GM12878 (cell line): ENCODE measurements at regions not wholly inside any gene's neighbourhood (a gene's known extent, or its start where the extent isn't known, plus 50 kb on each side); places are given as distances from the start of the nearest gene placed in this dataset.

Source experiments
- ATAC-seq: fragments of 200-7000 bp; cut with Tn5 transposase; 3 replicates; pipeline ENCODE4 v1.9.1; 2020; ENCODE audit warnings: mild to moderate bottlenecking, moderate library complexity
- BruUV-seq: library from RNA; stranded (reverse); fragments of 400-500 nt; replicated peaks from 2 replicates; lab custom pipeline; 2021; lab: Mats Ljungman, UMichigan
- CTCF ChIA-PET: fragments of 300-600 bp; sonication (Branson Sonifier 250); formaldehyde crosslinking; extraction: SDS; loops from one replicate; lab custom pipeline; 2021; ENCODE audit warnings: inconsistent platforms; lab: Yijun Ruan, JAX
- POLR2A ChIA-PET: fragments of 350-600 bp; formaldehyde crosslinking; extraction: SDS; loops from one replicate; lab custom pipeline; 2021; ENCODE audit warnings: inconsistent platforms; lab: Charles Lee
- RAD21 ChIA-PET: fragments of 300-600 bp; sonication (Branson Sonifier 250); formaldehyde crosslinking; loops from one replicate; lab custom pipeline; 2023; ENCODE audit warnings: antibody characterized with exemption; ENCODE audit not compliant: unreplicated experiment; lab: Charles Lee
- SMC1A ChIA-PET: fragments of 300-600 bp; sonication (Branson Sonifier 250); formaldehyde crosslinking; loops from one replicate; lab custom pipeline; 2023; ENCODE audit not compliant: unreplicated experiment, uncharacterized antibody; lab: Charles Lee
- DNase-seq: peaks from one replicate; pipeline ENCODE4 v3.0.0-alpha.2; 2011; ENCODE audit warnings: low read depth, low spot score
- FAIRE-seq: peaks from 3 replicates; lab custom pipeline; 2011; peaks lifted over from hg19 to GRCh38; lab: Jason Lieb, UNC
- H2AFZ ChIP-seq: 2 replicates; pipeline ENCODE4 v1.6.0; 2011; ENCODE audit warnings: low read depth, low read length, control low read depth; ENCODE audit not compliant: control insufficient read depth
- H3K27ac ChIP-seq: 2 replicates; pipeline ENCODE4 v1.5.1; 2011; ENCODE audit warnings: control low read depth; ENCODE audit not compliant: control insufficient read depth, insufficient read depth
- H3K27me3 ChIP-seq, 2 experiments: replicated peaks in 1 of 2; 2 replicates each; pipeline versions ENCODE4 v1.6.0 to v1.6.1; 2011; ENCODE audit warnings: low read length in 1 of 2; ENCODE audit not compliant: control insufficient read depth in 2 of 2, insufficient read depth in 2 of 2
- H3K36me3 ChIP-seq, 2 experiments: 2 replicates each; pipeline ENCODE4 v1.5.1; 2011; ENCODE audit warnings: low read length in 1 of 2; ENCODE audit not compliant: control insufficient read depth in 2 of 2, insufficient read depth in 2 of 2
- H3K4me1 ChIP-seq: 2 replicates; pipeline ENCODE4 v1.6.1; 2011; ENCODE audit warnings: mild to moderate bottlenecking, low read length, moderate library complexity, mixed read lengths; ENCODE audit not compliant: control insufficient read depth, insufficient read depth
- H3K4me2 ChIP-seq: 2 replicates; pipeline ENCODE4 v1.6.0; 2011; ENCODE audit warnings: control low read depth; ENCODE audit not compliant: control insufficient read depth, insufficient read depth
- H3K4me3 ChIP-seq: fragments of 200-600 bp; sonication (generic); 2 replicates; pipeline ENCODE4 v1.5.1; 2016
- H3K79me2 ChIP-seq: 2 replicates; pipeline ENCODE4 v1.6.0; 2011; ENCODE audit warnings: low read length; ENCODE audit not compliant: control insufficient read depth, insufficient read depth
- H3K9ac ChIP-seq: 2 replicates; pipeline ENCODE4 v1.8.0; 2011; ENCODE audit warnings: low read length, control low read depth, mixed read lengths; ENCODE audit not compliant: control insufficient read depth, insufficient read depth
- H3K9me3 ChIP-seq: replicated peaks from 3 replicates; pipeline ENCODE4 v1.5.1; 2011; ENCODE audit warnings: mild to moderate bottlenecking, low read length; ENCODE audit not compliant: control insufficient read depth, insufficient read depth
- H4K20me1 ChIP-seq: 2 replicates; pipeline ENCODE4 v1.6.0; 2011; ENCODE audit not compliant: control insufficient read depth, insufficient read depth
- BMI1 ChIP-seq: fragments of 450-650 bp; IDR thresholded peaks from 2 replicates; pipeline ENCODE4 v1.6.1; 2016; ENCODE audit warnings: mild to moderate bottlenecking, moderate library complexity, borderline replicate concordance
- EP300 ChIP-seq, 2 experiments: fragments of 150-350 bp in 1 of 2; IDR thresholded peaks; 2 replicates each; pipeline ENCODE4 v1.6.1; 2011 to 2012; ENCODE audit warnings: low read depth in 2 of 2, low read length in 2 of 2, borderline replicate concordance in 1 of 2, improper control_type of control experiment in 1 of 2, inconsistent platforms in 1 of 2; ENCODE audit not compliant: control insufficient read depth in 1 of 2
- FOS ChIP-seq: IDR thresholded peaks from 3 replicates; pipeline ENCODE4 v1.6.1; 2011; ENCODE audit warnings: borderline replicate concordance; ENCODE audit not compliant: insufficient read length; ENCODE audit errors: extremely low read depth
- NRF1 ChIP-seq: conservative IDR thresholded peaks from 2 replicates; pipeline ENCODE4 v1.6.1; 2011; ENCODE audit warnings: mild to moderate bottlenecking, low read depth, low read length, improper control_type of control experiment
- POLR2A ChIP-seq: IDR thresholded peaks from 2 replicates; pipeline ENCODE4 v1.6.1; 2011; ENCODE audit warnings: low read depth, mild to moderate bottlenecking, low read length
- POLR2AphosphoS2 ChIP-seq: IDR thresholded peaks from 2 replicates; pipeline ENCODE4 v1.6.1; 2011; ENCODE audit warnings: low read depth, mild to moderate bottlenecking, low read length, improper control_type of control experiment, moderate library complexity
- RB1 ChIP-seq: fragments of 450-650 bp; formaldehyde crosslinking; IDR thresholded peaks from 2 replicates; pipeline ENCODE4 v1.6.1; 2017; ENCODE audit warnings: mild to moderate bottlenecking, borderline replicate concordance
- SPI1 ChIP-seq: IDR thresholded peaks from 2 replicates; pipeline ENCODE4 v1.6.1; 2011; ENCODE audit warnings: low read depth, mild to moderate bottlenecking, low read length, moderate library complexity, borderline replicate concordance; ENCODE audit not compliant: insufficient read depth
- SREBF2 ChIP-seq: IDR thresholded peaks from 2 replicates; pipeline ENCODE4 v1.6.1; 2012; ENCODE audit warnings: mild to moderate bottlenecking, low read length
- TCF7 ChIP-seq: IDR thresholded peaks from 2 replicates; pipeline ENCODE4 v1.6.1; 2014; ENCODE audit warnings: antibody characterized with exemption, borderline replicate concordance
- ZBTB33 ChIP-seq: fragments of 450-650 bp; IDR thresholded peaks from 2 replicates; pipeline ENCODE4 v1.6.1; 2017; ENCODE audit warnings: mild to moderate bottlenecking
- WGBS: methylation state at CpG from one replicate; pipeline ENCODE4 v1.1.6; 2016; ENCODE audit warnings: low lambda C conversion rate; ENCODE audit not compliant: insufficient replicate concordance, insufficient coverage; ENCODE audit errors: missing lambda C conversion rate; 5-methylcytosine and 5-hydroxymethylcytosine counted together
- in situ Hi-C: fragments of 300-500 bp; cut with MboI; formaldehyde crosslinking; loops from 9 replicates; pipeline ENCODE4 v1.14.3; 2018; ENCODE audit warnings: mixed read lengths
- intact Hi-C: fragments of 100-400 bp; cut with micrococcal nuclease; formaldehyde crosslinking; loops from one replicate; pipeline ENCODE4 v1.14.2; 2022; ENCODE audit not compliant: unreplicated experiment

- intact Hi-C loops (no loop called here), in situ Hi-C loops (no loop called here)
- WGBS: 2% methylated on average over 4 of the region's 4 CpGs
- H3K27me3 ChIP-seq: no peaks in the 10 kb centered on the region; a peak in 3 of 4 replicates
- H3K9me3 ChIP-seq: no peaks in the 10 kb centered on the region
- BruUV-seq: no TSS peak
- FAIRE-seq (no peak), ATAC-seq (no peak), DNase-seq (no peak)
- SMC1A ChIA-PET: no interaction called here
- no peak overlapping the region for H3K9ac ChIP-seq
- no peak overlapping the region for H2AFZ ChIP-seq
- H3K79me2 ChIP-seq: no peaks in the 10 kb centered on the region
- POLR2A ChIA-PET: no interaction called here
- RAD21 ChIA-PET: no interaction called here
- H3K4me2 ChIP-seq: no peak overlapping the region
- CTCF ChIA-PET: no interaction called here
- no peaks in the 10 kb centered on the region for H3K4me1 ChIP-seq
- TF ChIP-seq SREBF2 (no peak), TCF7 (no peak), RB1 (no peak), NRF1 (no peak), POLR2AphosphoS2 (no peak), BMI1 (no peak), SPI1 (no peak), EP300 (IDR thresholded peaks at IDR 0.05; ENCODE audit: borderline replicate concordance in 1 of 2, control insufficient read depth in 1 of 2, low read depth in 2 of 2, low read length in 2 of 2) (no peak), POLR2A (no peak), ZBTB33 (no peak), FOS (no peak)
- no peaks in the 10 kb centered on the region for H3K36me3 ChIP-seq
- H3K4me3 ChIP-seq: no peak overlapping the region
- no peak overlapping the region for H3K27ac ChIP-seq
- H4K20me1 ChIP-seq: no peaks in the 10 kb centered on the region
Measured at GRCh38 chr15:38793206-38793810, 228.7 kb upstream of the RASGRP1 start.
